Activated CD4-positive, alpha-beta T cell treated with anti-CD3 and anti-CD28 coated beads, Interleukin-2, Interleukin-6, amounts not matched to agents 100 ng/mL and 50 ng/mL, durations not matched to agents 16 hours and 8 hours (primary cell): ENCODE measurements at regions not wholly inside any gene's neighbourhood (a gene's known extent, or its start where the extent isn't known, plus 50 kb on each side); places are given as distances from the start of the nearest gene placed in this dataset.
"Not testable (repeated sequence)": the region's sequence is repeated elsewhere in the genome, so short reads cannot be mapped to it uniquely, and the experiment has no call there.

Experiments used
- DNase-seq: peaks from one replicate; pipeline ENCODE4 v3.0.0-alpha.2; 2020

DNA sequence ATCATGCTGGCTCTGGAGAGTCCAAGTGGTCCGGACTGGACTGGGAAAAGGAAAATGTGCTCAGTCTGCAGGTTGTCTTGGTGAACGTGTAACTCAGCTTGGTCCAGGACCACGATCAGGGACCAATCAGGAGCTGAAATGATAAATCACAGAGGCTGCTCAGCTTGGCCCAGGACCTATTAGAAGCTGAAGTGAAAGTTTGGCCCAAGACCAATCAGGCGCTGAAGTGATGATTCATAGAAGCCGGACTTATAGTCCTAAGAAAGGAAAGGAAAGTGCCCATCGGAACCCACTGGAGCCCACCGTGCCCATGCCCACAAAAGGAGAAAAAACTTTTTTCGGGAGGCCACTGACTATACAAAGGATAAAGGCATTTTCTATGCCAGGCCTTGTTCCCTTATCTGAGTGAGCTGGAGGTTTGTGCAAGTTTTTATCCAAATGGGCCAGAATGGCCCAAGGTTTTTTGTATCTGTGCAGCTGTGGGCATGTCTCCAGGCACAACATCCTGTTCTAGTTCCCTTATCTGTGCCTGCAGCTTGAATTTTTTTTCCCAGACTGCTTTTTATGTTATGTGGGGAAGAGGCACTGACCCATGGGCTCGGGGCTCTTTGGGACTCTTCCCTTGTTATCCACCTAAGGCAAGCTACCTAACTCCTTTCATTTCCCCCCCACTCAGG is 194.4 kb downstream of the FAM133A start:
- no peak for DNase-seq

DNA sequence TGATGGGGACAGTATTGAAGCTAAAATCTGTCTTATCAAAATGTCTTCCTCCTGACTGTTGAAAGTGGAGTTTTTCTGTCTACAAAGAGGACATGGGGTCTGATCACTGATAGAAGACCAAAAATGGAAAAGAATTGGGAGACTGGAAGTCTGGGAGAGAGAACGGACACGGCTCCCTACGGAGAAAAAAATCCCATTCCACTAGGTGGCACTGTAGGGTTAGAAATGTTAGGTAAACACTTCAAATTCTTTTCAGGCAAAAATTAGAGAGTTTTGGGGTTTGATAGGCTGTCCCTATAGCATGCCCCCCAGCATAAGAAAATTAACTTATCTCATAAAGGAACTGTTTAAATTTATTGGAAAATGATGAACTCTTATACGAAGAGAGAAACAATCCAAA is 200.5 kb downstream of the FAM133A start:
- DNase-seq = peak; percentile 35

DNA sequence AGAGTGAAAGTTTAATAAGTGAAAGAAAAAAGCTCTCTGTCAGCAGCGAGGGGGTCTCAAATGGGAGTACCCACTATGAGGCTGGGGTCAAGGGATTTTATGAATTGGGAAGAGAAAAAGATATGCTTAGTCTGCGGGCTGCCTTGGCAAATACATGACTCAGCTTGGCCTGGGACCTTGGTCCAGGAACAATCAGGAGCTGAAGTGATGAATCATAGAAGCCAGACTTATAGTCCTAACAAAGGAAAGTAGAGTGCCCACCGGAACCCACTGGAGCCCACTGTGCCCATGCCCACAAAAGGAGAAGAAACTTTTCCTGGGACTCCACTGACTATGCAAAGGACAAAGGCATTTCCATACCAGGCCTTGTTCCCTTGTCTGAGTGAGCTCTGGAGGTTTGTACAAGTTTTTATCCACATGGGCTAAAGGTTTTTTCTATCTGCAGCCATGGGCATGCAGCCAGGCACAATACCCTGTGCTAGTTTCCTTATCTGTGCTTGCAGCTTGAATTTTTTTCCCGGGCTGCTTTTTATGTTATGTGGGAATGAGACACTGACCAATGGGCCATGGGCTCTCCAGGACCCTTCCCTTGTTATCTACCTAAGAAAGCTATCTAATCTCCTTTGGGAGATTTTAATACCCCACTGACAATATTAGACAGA is 201.7 kb downstream of the FAM133A start:
- no peak for DNase-seq

DNA sequence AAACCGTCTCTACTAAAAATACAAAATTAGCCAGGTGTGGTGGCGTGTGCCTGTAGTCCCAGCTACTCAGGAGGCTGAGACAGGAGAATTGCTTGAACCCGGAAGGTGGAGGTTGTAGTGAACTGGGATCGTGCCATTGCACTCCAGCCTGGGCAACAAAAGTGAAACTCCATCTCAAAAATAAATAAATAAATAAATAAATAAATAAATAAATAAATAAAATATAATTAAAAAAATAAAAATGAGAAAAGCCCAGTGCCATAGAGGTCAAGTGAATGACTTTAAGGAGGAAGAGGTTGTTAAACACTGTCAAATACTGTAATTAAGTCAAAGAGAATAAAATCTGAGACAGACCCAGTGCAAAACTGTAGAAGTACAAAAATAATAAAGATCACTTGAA is 247.0 kb downstream of the FAM133A start:
- not testable (repeated sequence) for DNase-seq

DNA sequence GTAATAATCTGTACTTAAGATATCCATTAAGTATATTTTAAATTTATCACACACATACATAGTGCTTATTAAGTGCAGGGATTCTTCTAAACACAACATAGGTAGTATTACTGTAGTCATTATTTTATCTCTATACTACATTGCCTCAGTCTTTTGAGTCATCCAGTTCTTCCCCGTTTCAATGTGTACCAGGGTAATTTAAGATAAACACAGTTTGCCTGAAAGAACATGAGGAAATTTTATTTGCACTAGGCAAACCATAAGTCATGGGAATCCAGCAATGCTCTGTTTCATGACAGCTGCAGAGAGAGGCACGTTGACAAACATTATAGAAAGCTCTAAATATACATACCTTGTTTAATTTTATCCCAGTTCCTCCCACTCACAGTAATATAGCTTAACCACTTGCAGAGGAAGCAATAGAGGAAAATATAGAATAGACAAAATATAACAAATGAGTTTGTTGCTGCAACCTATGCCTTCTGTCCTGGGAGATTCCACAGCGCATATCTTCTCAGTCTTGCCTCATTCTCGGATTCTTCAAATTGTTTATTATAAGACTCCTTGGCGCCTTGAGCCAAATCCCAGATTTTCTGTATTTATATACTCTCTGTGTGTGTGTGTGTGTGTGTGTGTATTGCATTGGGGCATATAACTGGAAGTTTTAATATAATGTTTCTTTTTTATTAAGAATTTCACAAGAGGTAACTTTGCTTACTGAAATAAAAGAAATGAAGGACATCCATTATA is 258.6 kb downstream of the FAM133A start:
- DNase-seq = no peak

DNA sequence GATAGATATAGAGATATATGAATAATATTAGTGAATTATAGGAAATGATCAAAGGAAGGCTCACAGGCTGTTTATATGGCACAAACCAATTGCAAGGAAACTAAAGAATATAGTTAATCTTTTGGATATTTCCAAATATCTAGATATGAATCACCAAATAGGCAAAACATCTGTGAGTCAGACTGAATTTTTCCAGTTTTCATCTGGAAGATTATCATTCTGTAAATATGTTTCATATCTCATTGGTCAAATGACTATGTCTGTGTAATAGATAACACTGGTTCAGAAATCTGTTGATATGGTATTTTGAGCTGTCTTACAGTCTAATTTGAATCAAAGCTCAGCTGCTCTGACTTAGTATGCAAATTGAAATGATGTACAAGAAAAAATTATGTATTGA is 303.6 kb downstream of the FAM133A start:
- DNase-seq = no peak

DNA sequence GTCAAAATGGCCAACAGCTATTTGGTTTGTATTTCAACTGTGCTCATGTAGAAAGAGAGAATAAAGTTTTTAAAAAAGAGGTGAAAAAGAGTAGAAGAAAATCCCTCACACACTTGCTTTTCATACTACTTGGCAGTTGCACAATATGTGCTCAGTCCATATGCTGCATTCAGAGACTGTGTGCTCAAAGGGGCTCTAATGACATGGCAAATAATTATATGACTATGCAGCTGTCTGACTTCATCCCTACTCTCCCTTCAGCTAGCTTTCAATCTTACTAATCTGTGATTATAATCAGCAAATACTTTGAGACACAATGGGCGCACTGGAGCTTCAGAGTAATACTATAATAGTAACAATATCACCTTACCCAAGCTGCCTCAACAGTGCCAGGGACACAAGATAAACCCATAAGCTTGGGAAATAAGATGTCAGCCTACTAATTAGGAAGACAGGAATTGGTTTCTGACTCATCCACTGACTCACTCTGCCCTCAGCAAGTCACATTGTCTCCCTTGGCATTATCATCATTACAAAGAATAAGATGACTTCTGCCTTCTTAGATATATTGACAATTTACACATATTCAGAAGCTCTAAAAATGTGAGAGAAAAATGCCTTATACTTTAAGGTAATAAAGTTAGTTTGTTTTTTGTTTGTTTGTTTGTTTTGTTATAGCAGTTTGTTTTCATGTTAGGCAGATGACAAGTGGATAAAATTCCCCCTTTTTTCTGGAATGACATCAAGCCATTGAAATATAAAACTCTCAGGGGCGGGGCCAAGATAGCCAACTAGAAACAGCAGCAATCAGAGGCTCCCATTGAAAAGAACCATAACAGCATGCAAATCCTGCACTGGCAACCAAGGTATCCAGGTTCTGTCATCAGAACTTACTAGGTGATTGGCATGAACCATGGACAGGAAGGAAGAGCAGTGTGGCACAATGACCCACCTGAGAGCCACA is 311.6 kb downstream of the FAM133A start:
- DNase-seq = peak; percentile 41
